H1 (cell line): ENCODE measurements at regions not wholly inside any gene's neighbourhood (a gene's known extent, or its start where the extent isn't known, plus 50 kb on each side); places are given as distances from the start of the nearest gene placed in this dataset.
A peak's percentile ranks its signal among the peaks of the same experiment; 100 is the strongest.

Experiments used
- CTCF ChIA-PET: fragments of 300-600 bp; sonication (Branson Sonifier 250); formaldehyde crosslinking; loops from one replicate; lab custom pipeline; 2021; ENCODE audit not compliant: partially characterized antibody; lab: Charles Lee
- POLR2A ChIA-PET: fragments of 300-600 bp; sonication (Branson Sonifier 250); formaldehyde crosslinking; loops from one replicate; lab custom pipeline; 2021; ENCODE audit warnings: inconsistent platforms; ENCODE audit not compliant: partially characterized antibody; lab: Charles Lee
- DNase-seq, 2 experiments: peaks; one replicate each; pipeline versions ENCODE4 v3.0.0 to v3.0.0-alpha.2; 2010 to 2022; ENCODE audit warnings: low spot score in 2 of 2, low read depth in 1 of 2, mixed read lengths in 1 of 2
- FAIRE-seq: peaks from 2 replicates; lab custom pipeline; 2011; peaks lifted over from hg19 to GRCh38; lab: Jason Lieb, UNC
- H2AFZ ChIP-seq: 2 replicates; pipeline ENCODE4 v1.8.1; 2012; ENCODE audit warnings: low read length, inconsistent platforms
- H2AK5ac ChIP-seq: 2 replicates; pipeline ENCODE4 v1.6.1; 2013; ENCODE audit warnings: low read depth, low read length
- H2BK120ac ChIP-seq: replicated peaks from 2 replicates; pipeline ENCODE3; 2013; ENCODE audit warnings: low read depth, low read length, inconsistent platforms
- H2BK12ac ChIP-seq: 2 replicates; pipeline ENCODE4 v1.6.1; 2013; ENCODE audit warnings: low read depth, low read length
- H2BK15ac ChIP-seq: 2 replicates; pipeline ENCODE4 v1.6.1; 2013; ENCODE audit warnings: low read length
- H2BK20ac ChIP-seq: 2 replicates; pipeline ENCODE4 v1.6.1; 2013; ENCODE audit warnings: low read length
- H2BK5ac ChIP-seq: 2 replicates; pipeline ENCODE4 v1.6.1; 2013; ENCODE audit warnings: low read depth, low read length
- H3K14ac ChIP-seq: 2 replicates; pipeline ENCODE4 v1.6.1; 2013; ENCODE audit warnings: inconsistent platforms; ENCODE audit not compliant: insufficient read length
- H3K18ac ChIP-seq: 2 replicates; pipeline ENCODE4 v1.6.1; 2013; ENCODE audit warnings: low read length; ENCODE audit errors: extremely low read depth
- H3K23ac ChIP-seq: 2 replicates; pipeline ENCODE4 v1.6.1; 2013; ENCODE audit warnings: inconsistent platforms; ENCODE audit not compliant: insufficient read length
- H3K23me2 ChIP-seq: 2 replicates; pipeline ENCODE4 v1.6.1; 2013; ENCODE audit warnings: low read depth, low read length
- H3K27ac ChIP-seq: 2 replicates; pipeline ENCODE4 v1.6.1; 2011; ENCODE audit warnings: low read depth, low read length, inconsistent platforms
- H3K27me3 ChIP-seq, 4 experiments: replicated peaks in 1 of 4; 1 replicate in 1 of 4; 2 replicates in 3 of 4; pipeline versions ENCODE4 v1.6.1 to v1.8.1; 2011 to 2013; ENCODE audit warnings: low read length in 3 of 4, mild to moderate bottlenecking in 3 of 4, inconsistent platforms in 2 of 4, mixed read lengths in 2 of 4, moderate library complexity in 1 of 4; ENCODE audit not compliant: control insufficient read depth in 3 of 4, insufficient read depth in 3 of 4; ENCODE audit errors: extremely low read depth in 1 of 4
- H3K36me3 ChIP-seq, 4 experiments: 2 replicates each; pipeline versions ENCODE4 v1.6.1 to v1.8.1; 2011 to 2013; ENCODE audit warnings: mild to moderate bottlenecking in 4 of 4, low read length in 3 of 4, moderate library complexity in 2 of 4, control low read depth in 1 of 4, inconsistent platforms in 1 of 4; ENCODE audit not compliant: insufficient read depth in 4 of 4, control insufficient read depth in 2 of 4
- H3K4ac ChIP-seq: replicated peaks from 2 replicates; pipeline ENCODE3; 2013; ENCODE audit warnings: low read length, low read depth, mixed read lengths, inconsistent platforms; ENCODE audit not compliant: insufficient read length
- H3K4me1 ChIP-seq, 4 experiments: replicated peaks in 1 of 4; 1 replicate in 1 of 4; 2 replicates in 3 of 4; pipeline versions ENCODE4 v1.6.1 to v1.8.1; 2011 to 2013; ENCODE audit warnings: low read length in 3 of 4, inconsistent platforms in 2 of 4, mixed read lengths in 1 of 4; ENCODE audit not compliant: insufficient read depth in 4 of 4, control insufficient read depth in 3 of 4
- H3K4me2 ChIP-seq, 2 experiments: 2 replicates each; pipeline versions ENCODE4 v1.6.1 to v1.8.1; 2011 to 2013; ENCODE audit warnings: low read depth in 2 of 2, low read length in 2 of 2, control low read depth in 1 of 2, inconsistent platforms in 1 of 2, mild to moderate bottlenecking in 1 of 2; ENCODE audit not compliant: insufficient read depth in 1 of 2
- H3K4me3 ChIP-seq, 4 experiments: fragments of 200-600, 300-600 bp in 1 of 4; sonication (generic), shearing (Covaris generic), sonication (Bioruptor Twin) in 1 of 4; 2 replicates each; pipeline versions ENCODE4 v1.5.1 to v1.8.1; 2011 to 2016; ENCODE audit warnings: low read length in 4 of 4, low read depth in 3 of 4, control low read depth in 2 of 4, inconsistent platforms in 2 of 4, mild to moderate bottlenecking in 2 of 4, mixed read lengths in 1 of 4, moderate library complexity in 1 of 4; ENCODE audit not compliant: insufficient read depth in 2 of 4; ENCODE audit errors: extremely low read depth in 1 of 4
- H3K56ac ChIP-seq: replicated peaks from 2 replicates; pipeline ENCODE3; 2013; ENCODE audit warnings: low read depth, mild to moderate bottlenecking, mixed read lengths, low read length, inconsistent platforms; ENCODE audit not compliant: insufficient read length
- H3K79me1 ChIP-seq: 2 replicates; pipeline ENCODE4 v1.6.1; 2013; ENCODE audit warnings: low read depth, low read length, control low read depth
- H3K79me2 ChIP-seq, 2 experiments: 2 replicates each; pipeline versions ENCODE4 v1.6.1 to v1.8.1; 2012 to 2013; ENCODE audit warnings: low read length in 2 of 2, mild to moderate bottlenecking in 2 of 2, inconsistent platforms in 1 of 2; ENCODE audit not compliant: insufficient read depth in 2 of 2, control insufficient read depth in 1 of 2
- H3K9ac ChIP-seq, 4 experiments: replicated peaks in 1 of 4; 1 replicate in 1 of 4; 2 replicates in 3 of 4; pipeline versions ENCODE4 v1.6.1 to v1.8.1; 2011 to 2013; ENCODE audit warnings: low read depth in 3 of 4, low read length in 3 of 4, control low read depth in 2 of 4, mild to moderate bottlenecking in 2 of 4, moderate library complexity in 2 of 4, inconsistent platforms in 1 of 4; ENCODE audit errors: extremely low read depth in 1 of 4
- H3K9me3 ChIP-seq, 2 experiments: 2 replicates each; pipeline versions ENCODE4 v1.6.1 to v1.8.1; 2012 to 2013; ENCODE audit warnings: mild to moderate bottlenecking in 2 of 2, moderate library complexity in 2 of 2, control low read depth in 1 of 2, inconsistent platforms in 1 of 2, low read depth in 1 of 2, low read length in 1 of 2, mixed read lengths in 1 of 2; ENCODE audit not compliant: insufficient read depth in 2 of 2
- H4K20me1 ChIP-seq, 2 experiments: replicated peaks in 1 of 2; 2 replicates each; pipeline versions ENCODE3 to v1.8.1; 2011 to 2013; ENCODE audit warnings: inconsistent platforms in 2 of 2, low read length in 2 of 2, mild to moderate bottlenecking in 1 of 2; ENCODE audit not compliant: insufficient read depth in 2 of 2, control insufficient read depth in 1 of 2
- H4K5ac ChIP-seq: 2 replicates; pipeline ENCODE4 v1.6.1; 2013; ENCODE audit warnings: low read length, low read depth, mixed read lengths, inconsistent platforms; ENCODE audit not compliant: insufficient read length
- H4K8ac ChIP-seq: 2 replicates; pipeline ENCODE4 v1.8.0; 2013; ENCODE audit warnings: mild to moderate bottlenecking, moderate library complexity, low read length, inconsistent platforms; ENCODE audit not compliant: insufficient read depth; ENCODE audit errors: extremely low read depth
- H4K91ac ChIP-seq: replicated peaks from 2 replicates; pipeline ENCODE3; 2013; ENCODE audit warnings: low read length, mixed read lengths, inconsistent platforms; ENCODE audit not compliant: insufficient read length
- KDM4A ChIP-seq: IDR thresholded peaks from one replicate; pipeline ENCODE4 v1.7.1; 2012; ENCODE audit warnings: low read depth, mild to moderate bottlenecking, moderate library complexity, low read length, inconsistent platforms; ENCODE audit not compliant: severe bottlenecking
- WGBS, 2 experiments: shearing (Covaris generic) in 1 of 2; methylation state at CpG; one replicate each; pipeline versions ENCODE4 v1.1.6 to v1.1.7; 2013 to 2015; ENCODE audit warnings: low lambda C conversion rate in 2 of 2, mixed read lengths in 2 of 2, inconsistent platforms in 1 of 2, low coverage in 1 of 2, missing lambda C conversion rate in 1 of 2; ENCODE audit not compliant: insufficient replicate concordance in 2 of 2, insufficient coverage in 1 of 2, insufficient read length in 1 of 2; ENCODE audit errors: extremely low coverage in 1 of 2, missing lambda C conversion rate in 1 of 2; 5-methylcytosine and 5-hydroxymethylcytosine counted together

DNA sequence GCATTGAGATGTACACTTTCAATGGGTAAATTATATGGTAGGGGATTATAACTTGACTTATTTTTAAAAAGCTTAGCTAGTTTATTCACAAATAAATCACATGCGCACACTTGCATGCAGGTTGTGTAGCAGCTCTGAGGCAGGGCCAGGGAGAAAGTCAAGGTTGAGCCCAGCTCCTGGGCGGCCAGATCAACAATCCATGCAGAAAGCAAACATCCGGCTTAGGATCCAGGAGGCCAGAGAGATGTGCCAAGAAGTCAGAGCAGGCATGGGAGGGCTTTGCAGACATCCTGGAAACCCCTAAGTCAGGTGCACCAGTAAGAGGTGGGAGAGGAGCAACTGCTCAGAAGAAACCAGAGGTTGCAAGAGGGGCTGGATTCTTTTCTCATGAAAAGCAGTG is 186.5 kb downstream of the AXIN2 start:
- no peak for DNase-seq
- Histone ChIP-seq H3K18ac (no peak overlapping the region), H4K91ac (no peak overlapping the region), H3K4ac (no peak overlapping the region), H3K4me3 (no peak overlapping the region), H2BK5ac (no peak overlapping the region), H3K79me2 (no peaks in the 10 kb centered on the region), H3K4me1 (no peaks in the 10 kb centered on the region), H2AFZ (0 out of 2 replicates have a peak overlapping the region, but pooled peaks have one; percentile 46), H3K4me2 (no peak overlapping the region), H2AK5ac (no peak overlapping the region), H4K8ac (no peak overlapping the region), H3K9me3 (no peaks in the 10 kb centered on the region), H4K5ac (no peak overlapping the region), H3K23ac (no peak overlapping the region)
- POLR2A ChIA-PET, result no interaction called here
- CTCF ChIA-PET, result no interaction called here
- TF ChIP-seq KDM4A, result no peak
- TF ChIP-seq, all 59 proteins: peak for 0
- no peaks in the 10 kb centered on the region for H4K20me1 ChIP-seq
- no peak overlapping the region for H2BK120ac ChIP-seq
- H3K27ac ChIP-seq, result no peak overlapping the region
- H2BK12ac ChIP-seq, result no peak overlapping the region
- no peak overlapping the region for H2BK15ac ChIP-seq
- no peak for FAIRE-seq
- H3K9ac ChIP-seq, result no peak overlapping the region
- WGBS, 2 experiments, result 89% methylated on average over 3 of the region's 3 CpGs; no CpG with 5 or more reads in 1 of the 2 experiments
- H2BK20ac ChIP-seq, result no peak overlapping the region
- H3K36me3 ChIP-seq, result no peaks in the 10 kb centered on the region
- H3K27me3 ChIP-seq, result no peaks in the 10 kb centered on the region
- no peaks in the 10 kb centered on the region for H3K23me2 ChIP-seq
- no peak overlapping the region for H3K14ac ChIP-seq
- H3K56ac ChIP-seq, result no peak overlapping the region
- H3K79me1 ChIP-seq, result no peaks in the 10 kb centered on the region
